Ovary (tissue), 3 donors: ENCODE measurements at regions not wholly inside any gene's neighbourhood (a gene's known extent, or its start where the extent isn't known, plus 50 kb on each side); places are given as distances from the start of the nearest gene placed in this dataset.

Source experiments
- CTCF ChIP-seq, 3 donors: fragments of 450-650 bp in 2 of 3; fragments of 200-600 bp in 1 of 3; IDR thresholded peaks; one replicate each; pipeline versions ENCODE4 v1.5.1 to v1.8.0; 2016 to 2022; ENCODE audit warnings: antibody characterized with exemption in 3 of 3, mild to moderate bottlenecking in 1 of 3
- EP300 ChIP-seq: sonication (generic); formaldehyde crosslinking; IDR thresholded peaks from one replicate; pipeline ENCODE4 v1.6.1; 2017; ENCODE audit warnings: antibody characterized with exemption
- POLR2A ChIP-seq: fragments of 450-650 bp; IDR thresholded peaks from one replicate; pipeline ENCODE4 v1.6.1; 2017; ENCODE audit warnings: antibody characterized with exemption, mild to moderate bottlenecking, moderate library complexity
- donor health status: DM: no; HTN: no; CAD: no.

DNA sequence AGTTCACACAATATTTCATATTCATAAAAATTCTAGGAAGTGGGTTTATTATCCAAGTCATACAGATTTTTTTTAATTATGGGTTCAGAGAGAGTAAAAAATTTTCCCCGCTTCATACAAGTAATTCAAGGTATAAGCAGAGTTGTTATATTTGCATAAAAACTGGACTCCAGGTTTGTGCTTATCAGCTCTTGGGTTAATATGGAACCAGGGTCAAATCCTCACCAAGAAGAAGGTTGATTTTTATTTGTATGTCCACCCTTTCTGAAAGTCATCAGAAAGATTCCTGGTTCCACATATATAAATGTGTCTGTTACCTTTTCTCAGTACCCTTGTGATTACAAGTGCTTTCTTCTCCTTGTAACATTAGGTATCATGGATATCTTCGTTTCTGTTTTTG, 143.8 kb upstream of the PKN2 start:
- TF ChIP-seq POLR2A = no peak
- TF ChIP-seq CTCF (IDR thresholded peaks at IDR 0.05) = no peak
- TF ChIP-seq EP300 = no peak
